ENCODE measurements at regions not wholly inside any gene's neighbourhood (a gene's known extent, or its start where the extent isn't known, plus 50 kb on each side); places are given as distances from the start of the nearest gene placed in this dataset.

- no peak for TF ChIP-seq CTCF (IDR thresholded peaks at IDR 0.05; ENCODE audit: control extremely low read depth, extremely low read depth)
- Histone ChIP-seq H3K4me1 (ENCODE audit: control insufficient read depth in 5 of 5, insufficient read depth in 5 of 5, low read length in 5 of 5) (no peaks in the 10 kb centered on the region), H3K36me3 (ENCODE audit: control insufficient read depth in 4 of 4, insufficient read depth in 4 of 4, low read length in 4 of 4) (no peaks in the 10 kb centered on the region), H3K9ac (ENCODE audit: insufficient read depth in 1 of 2, low read length in 2 of 2) (no peak overlapping the region), H3K27me3 (ENCODE audit: control insufficient read depth in 3 of 3, insufficient read depth in 3 of 3, low read length in 2 of 3) (no peaks in the 10 kb centered on the region), H3K4me3 (no peak overlapping the region), H3K9me3 (ENCODE audit: control insufficient read depth in 4 of 4, insufficient read depth in 3 of 4, low read length in 3 of 4) (no peaks in the 10 kb centered on the region), H3K27ac (ENCODE audit: low read depth in 1 of 2, low read length in 1 of 2) (no peak overlapping the region)
- no peak for DNase-seq
- no peak for ATAC-seq (ENCODE audit: insufficient read depth, low FRiP score)
- 61 to 76% methylated on average over 7 of the region's 7 CpGs for WGBS, 2 donors
These were observed 1090.0 kb downstream of the EPHA7 start for GRCh38 chr6:92329208-92329847.

GRCh38 chr6:92315312-92315711, 1104.0 kb downstream of the EPHA7 start:
- ATAC-seq (ENCODE audit: insufficient read depth, low FRiP score) (no peak), DNase-seq (no peak)
- Histone ChIP-seq H3K27ac (ENCODE audit: low read depth in 1 of 2, low read length in 1 of 2) (no peak overlapping the region), H3K27me3 (ENCODE audit: control insufficient read depth in 3 of 3, insufficient read depth in 3 of 3, low read length in 2 of 3) (no peaks in the 10 kb centered on the region), H3K9ac (ENCODE audit: insufficient read depth in 1 of 2, low read length in 2 of 2) (no peak overlapping the region), H3K4me1 (ENCODE audit: control insufficient read depth in 5 of 5, insufficient read depth in 5 of 5, low read length in 5 of 5) (no peaks in the 10 kb centered on the region), H3K36me3 (ENCODE audit: control insufficient read depth in 4 of 4, insufficient read depth in 4 of 4, low read length in 4 of 4) (no peaks in the 10 kb centered on the region), H3K9me3 (ENCODE audit: control insufficient read depth in 4 of 4, insufficient read depth in 3 of 4, low read length in 3 of 4) (no peaks in the 10 kb centered on the region), H3K4me3 (no peak overlapping the region)
- no peak for TF ChIP-seq CTCF (IDR thresholded peaks at IDR 0.05; ENCODE audit: control extremely low read depth, extremely low read depth)
- 83 to 88% methylated on average over 1 of the region's 1 CpG for WGBS, 2 donors

- no peak overlapping the region for H3K9ac ChIP-seq (ENCODE audit: insufficient read depth in 1 of 2, low read length in 2 of 2)
- WGBS, 2 donors, result 77 to 85% methylated on average over 4 of the region's 4 CpGs
- H3K27me3 ChIP-seq (ENCODE audit: control insufficient read depth in 3 of 3, insufficient read depth in 3 of 3, low read length in 2 of 3), result no peaks in the 10 kb centered on the region
- no peak overlapping the region for H3K4me3 ChIP-seq
- H3K27ac ChIP-seq (ENCODE audit: low read depth in 1 of 2, low read length in 1 of 2), result no peak overlapping the region
- peak in 1 of 3 donors; percentile 16 for DNase-seq
- no peak for TF ChIP-seq CTCF (IDR thresholded peaks at IDR 0.05; ENCODE audit: control extremely low read depth, extremely low read depth)
- no peaks in the 10 kb centered on the region for H3K36me3 ChIP-seq (ENCODE audit: control insufficient read depth in 4 of 4, insufficient read depth in 4 of 4, low read length in 4 of 4)
- H3K4me1 ChIP-seq (ENCODE audit: control insufficient read depth in 5 of 5, insufficient read depth in 5 of 5, low read length in 5 of 5), result peaks cover 0 to 9% (median 0%) of the 10 kb centered on the region in 5 donors
- no peaks in the 10 kb centered on the region for H3K9me3 ChIP-seq (ENCODE audit: control insufficient read depth in 4 of 4, insufficient read depth in 3 of 4, low read length in 3 of 4)
- ATAC-seq (ENCODE audit: insufficient read depth, low FRiP score), result no peak
These were observed 1122.3 kb downstream of the EPHA7 start for GRCh38 chr6:92297101-92297500.

GRCh38 chr6:92292067-92292466, 1127.3 kb downstream of the EPHA7 start:
- TF ChIP-seq CTCF (IDR thresholded peaks at IDR 0.05; ENCODE audit: control extremely low read depth, extremely low read depth), result no peak
- 48 to 67% methylated on average over 1 of the region's 1 CpG for WGBS, 2 donors
- DNase-seq (no peak), ATAC-seq (ENCODE audit: insufficient read depth, low FRiP score) (no peak)
- no peak overlapping the region for H3K4me3 ChIP-seq
- no peaks in the 10 kb centered on the region for H3K36me3 ChIP-seq (ENCODE audit: control insufficient read depth in 4 of 4, insufficient read depth in 4 of 4, low read length in 4 of 4)
- no peaks in the 10 kb centered on the region for H3K9me3 ChIP-seq (ENCODE audit: control insufficient read depth in 4 of 4, insufficient read depth in 3 of 4, low read length in 3 of 4)
- no peak overlapping the region for H3K27ac ChIP-seq (ENCODE audit: low read depth in 1 of 2, low read length in 1 of 2)
- no peaks in the 10 kb centered on the region for H3K4me1 ChIP-seq (ENCODE audit: control insufficient read depth in 5 of 5, insufficient read depth in 5 of 5, low read length in 5 of 5)
- no peak overlapping the region for H3K9ac ChIP-seq (ENCODE audit: insufficient read depth in 1 of 2, low read length in 2 of 2)
- H3K27me3 ChIP-seq (ENCODE audit: control insufficient read depth in 3 of 3, insufficient read depth in 3 of 3, low read length in 2 of 3), result no peaks in the 10 kb centered on the region

Measured in lung (tissue), 11 donors.